Fibroblast of mammary gland (primary cell): ENCODE measurements at regions not wholly inside any gene's neighbourhood (a gene's known extent, or its start where the extent isn't known, plus 50 kb on each side); places are given as distances from the start of the nearest gene placed in this dataset.
"Not testable (repeated sequence)": the region's sequence is repeated elsewhere in the genome, so short reads cannot be mapped to it uniquely, and the experiment has no call there.

Source experiments
- DNase-seq: peaks from one replicate; pipeline ENCODE4 v3.0.0-alpha.2; 2010; ENCODE audit warnings: low read depth
- H3K4me3 ChIP-seq: 2 replicates; pipeline ENCODE4 v1.5.1; 2011; ENCODE audit warnings: low read depth, mild to moderate bottlenecking, low read length, moderate library complexity; ENCODE audit not compliant: control insufficient read depth
- TF ChIP-seq, protein P1 (sequence below): conservative IDR thresholded peaks from 2 replicates; pipeline ENCODE4 v1.5.1; 2011; ENCODE audit warnings: low read depth, low read length, inconsistent platforms; ENCODE audit not compliant: control insufficient read depth, insufficient read depth

DNA sequence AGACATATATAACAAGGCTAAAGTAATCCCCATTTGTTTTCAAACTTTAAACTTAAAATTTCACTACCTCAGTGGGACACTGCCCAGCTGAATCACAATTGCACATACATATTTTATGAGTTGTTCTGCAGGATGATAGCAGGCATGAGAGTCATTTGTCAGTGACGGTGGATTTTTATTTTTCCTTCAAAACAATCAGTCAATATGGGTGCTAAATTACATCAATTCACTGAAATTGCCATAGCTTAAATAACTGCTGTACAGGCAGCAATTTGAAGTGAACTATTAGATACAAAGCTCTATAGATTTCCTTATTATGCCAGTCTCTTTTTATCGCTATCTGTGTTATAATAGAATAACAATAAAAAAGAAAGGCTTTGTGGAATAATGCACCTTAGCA lies 784.6 kb upstream of the ANO3 start:
- no peak for DNase-seq
- TF ChIP-seq, protein P1, sequence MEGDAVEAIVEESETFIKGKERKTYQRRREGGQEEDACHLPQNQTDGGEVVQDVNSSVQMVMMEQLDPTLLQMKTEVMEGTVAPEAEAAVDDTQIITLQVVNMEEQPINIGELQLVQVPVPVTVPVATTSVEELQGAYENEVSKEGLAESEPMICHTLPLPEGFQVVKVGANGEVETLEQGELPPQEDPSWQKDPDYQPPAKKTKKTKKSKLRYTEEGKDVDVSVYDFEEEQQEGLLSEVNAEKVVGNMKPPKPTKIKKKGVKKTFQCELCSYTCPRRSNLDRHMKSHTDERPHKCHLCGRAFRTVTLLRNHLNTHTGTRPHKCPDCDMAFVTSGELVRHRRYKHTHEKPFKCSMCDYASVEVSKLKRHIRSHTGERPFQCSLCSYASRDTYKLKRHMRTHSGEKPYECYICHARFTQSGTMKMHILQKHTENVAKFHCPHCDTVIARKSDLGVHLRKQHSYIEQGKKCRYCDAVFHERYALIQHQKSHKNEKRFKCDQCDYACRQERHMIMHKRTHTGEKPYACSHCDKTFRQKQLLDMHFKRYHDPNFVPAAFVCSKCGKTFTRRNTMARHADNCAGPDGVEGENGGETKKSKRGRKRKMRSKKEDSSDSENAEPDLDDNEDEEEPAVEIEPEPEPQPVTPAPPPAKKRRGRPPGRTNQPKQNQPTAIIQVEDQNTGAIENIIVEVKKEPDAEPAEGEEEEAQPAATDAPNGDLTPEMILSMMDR = no peak
- H3K4me3 ChIP-seq = no peak overlapping the region

DNA sequence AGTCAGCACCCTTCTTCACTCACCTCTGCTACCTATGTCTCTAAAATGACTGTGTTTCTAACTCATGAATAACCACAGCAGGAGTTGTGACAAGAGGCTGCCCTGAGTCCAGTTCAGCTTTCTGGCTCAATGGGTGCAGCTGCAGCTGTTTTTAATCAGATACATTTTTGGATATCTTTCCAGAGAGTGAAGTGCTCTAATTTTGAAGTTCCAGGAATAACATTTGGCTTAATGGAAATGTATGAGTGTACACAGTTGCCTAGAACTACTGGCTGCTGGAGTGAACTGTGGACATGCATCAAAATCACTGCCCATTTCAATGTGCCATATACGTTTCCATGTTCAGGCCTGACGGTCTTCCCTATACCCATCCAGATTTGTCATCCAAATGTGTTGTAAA lies 769.5 kb upstream of the ANO3 start:
- TF ChIP-seq, protein P1 = no peak
- no peak overlapping the region for H3K4me3 ChIP-seq
- no peak for DNase-seq

DNA sequence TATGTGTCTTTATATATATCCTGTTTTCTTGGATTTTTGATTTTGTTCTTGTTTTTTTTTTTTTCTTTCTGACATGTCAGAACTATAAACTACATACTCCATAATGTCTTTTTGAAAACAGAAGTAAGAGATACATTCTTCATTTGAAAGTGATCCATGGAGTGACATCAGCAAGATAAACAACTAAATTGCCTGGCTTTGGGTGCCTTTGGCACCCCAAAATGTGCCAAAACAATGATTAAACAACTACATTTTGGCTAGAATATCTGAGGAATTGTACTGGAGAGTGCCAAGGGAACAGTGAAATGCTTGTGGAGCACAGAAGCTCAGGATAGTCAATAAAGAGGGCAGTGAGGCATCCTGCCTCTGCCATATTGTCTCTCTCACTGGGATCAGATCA lies 766.1 kb upstream of the ANO3 start:
- no peak overlapping the region for H3K4me3 ChIP-seq
- TF ChIP-seq, protein P1 = no peak
- DNase-seq = no peak

DNA sequence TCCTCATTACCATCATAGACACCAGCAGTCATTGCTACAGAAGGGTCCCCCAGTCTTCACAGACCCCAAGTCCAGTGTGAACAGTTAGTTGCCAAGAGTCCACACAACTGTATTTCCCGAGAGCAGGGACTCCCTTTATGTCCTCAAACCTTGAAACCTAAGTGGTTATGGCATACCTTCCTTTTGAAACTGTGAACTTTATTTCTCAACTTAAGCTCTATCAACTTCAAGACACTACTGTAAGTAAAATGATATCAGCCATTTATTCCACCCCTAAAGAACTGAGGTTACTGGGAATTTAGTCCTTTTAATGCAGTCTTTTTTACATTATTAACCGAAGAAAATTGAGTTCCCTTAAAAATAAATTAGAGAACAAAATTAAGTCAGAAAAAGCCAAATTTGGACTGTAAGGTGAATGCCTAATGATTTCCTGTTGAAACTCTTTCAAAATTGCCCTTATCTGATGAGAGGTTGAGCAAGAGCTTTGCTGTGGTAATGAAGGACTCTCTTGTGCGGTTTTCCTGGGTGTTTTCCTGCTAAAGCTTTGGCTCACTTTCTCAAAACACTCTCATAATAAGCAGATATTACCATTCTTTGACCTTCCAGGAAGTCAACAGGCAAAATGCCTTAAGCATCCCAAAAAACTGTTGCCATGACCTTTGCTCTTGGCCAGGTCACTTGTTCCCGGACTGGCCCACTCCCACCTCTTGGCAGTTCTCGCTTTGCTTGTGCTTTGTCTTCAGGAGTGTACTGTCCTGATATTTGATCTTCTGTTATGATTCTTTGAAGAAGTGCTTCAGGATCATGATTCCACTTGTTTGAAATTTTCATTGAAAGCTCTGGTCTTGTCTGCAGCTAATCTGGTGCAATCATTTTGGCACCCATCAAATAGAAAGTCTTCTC lies 765.4 kb upstream of the ANO3 start:
- no peak for DNase-seq
- H3K4me3 ChIP-seq = no peak overlapping the region
- TF ChIP-seq, protein P1 = no peak

DNA sequence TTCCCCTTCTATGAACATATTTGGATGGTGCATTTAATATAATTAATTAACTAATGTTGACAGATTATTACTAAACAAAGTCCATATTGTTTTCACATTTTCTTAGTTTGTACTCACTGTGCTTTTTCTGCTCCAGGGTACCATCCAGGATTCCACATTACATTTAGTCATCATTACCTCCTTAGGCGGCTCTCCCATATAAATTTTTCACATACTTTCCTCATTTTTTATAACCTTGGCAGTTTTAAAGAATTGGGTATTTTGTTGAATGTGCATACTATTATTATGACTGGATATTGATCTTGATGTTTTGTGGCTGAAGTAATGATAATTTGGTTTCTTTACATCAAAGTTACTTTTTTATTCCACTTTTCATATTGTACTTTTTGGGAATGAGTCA lies 755.6 kb upstream of the ANO3 start:
- TF ChIP-seq, protein P1 = no peak
- DNase-seq = no peak
- no peak overlapping the region for H3K4me3 ChIP-seq

DNA sequence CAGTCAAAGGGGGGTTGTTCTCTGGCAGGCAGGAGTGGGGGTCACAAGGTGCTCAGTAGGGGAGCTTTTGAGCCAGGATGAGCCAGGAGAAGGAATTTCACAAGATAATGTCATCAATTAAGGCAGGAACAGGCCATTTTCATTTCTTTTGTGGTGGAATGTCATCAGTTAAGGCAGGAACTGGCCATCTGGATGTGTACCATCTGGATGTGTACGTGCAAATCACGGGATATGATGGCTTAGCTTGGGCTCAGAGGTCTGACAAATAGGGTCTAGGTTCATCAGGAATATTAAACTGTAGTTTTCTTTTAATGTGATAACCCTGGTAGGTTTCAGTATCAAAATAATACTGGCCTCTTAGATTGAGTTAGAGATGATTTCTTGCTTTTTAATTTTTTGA lies 752.4 kb upstream of the ANO3 start:
- not testable (repeated sequence) for H3K4me3 ChIP-seq, DNase-seq

DNA sequence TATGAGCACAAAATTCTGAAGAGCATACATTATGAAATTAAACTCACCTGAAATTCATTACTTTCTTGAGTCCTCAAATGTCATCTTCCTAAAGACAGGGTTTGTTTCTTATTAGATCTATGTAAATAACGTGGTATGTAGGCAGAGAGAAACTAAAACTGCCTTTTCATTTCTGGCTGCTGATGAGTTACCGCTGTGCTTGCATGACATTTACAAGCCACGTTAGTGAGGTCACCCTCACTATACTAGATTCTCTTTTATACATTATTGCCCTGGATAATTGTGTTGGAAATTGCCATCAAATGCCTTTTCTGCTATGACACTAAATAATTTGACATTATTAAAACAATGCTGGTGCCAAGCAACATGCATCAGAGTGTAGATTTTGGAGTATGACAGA lies 748.3 kb upstream of the ANO3 start:
- no peak overlapping the region for H3K4me3 ChIP-seq
- no peak for DNase-seq
- TF ChIP-seq, protein P1 = no peak
